ENCODE measurements at regions not wholly inside any gene's neighbourhood (a gene's known extent, or its start where the extent isn't known, plus 50 kb on each side); places are given as distances from the start of the nearest gene placed in this dataset.

GRCh38 chr5:88666761-88667495 is 216.1 kb downstream of the MEF2C start:
- no peak for DNase-seq (ENCODE audit: low spot score in 2 of 2)
- peaks cover 0 to 43% (median 0%) of the 10 kb centered on the region in 4 donors for H3K4me1 ChIP-seq
- peaks cover 0 to 96% of the 10 kb centered on the region in 2 donors for H3K27me3 ChIP-seq
- TF ChIP-seq EP300 (IDR thresholded peaks at IDR 0.05) (no peak), CTCF (IDR thresholded peaks at IDR 0.05) (no peak), POLR2A (IDR thresholded peaks at IDR 0.05) (no peak)
- WGBS, 2 donors, result 4 to 5% methylated on average over 22 of the region's 22 CpGs
- peak overlapping the region; percentile 51 to 88 (median 73) for H3K27ac ChIP-seq
- peak overlapping the region; percentile 31 to 44 (median 41) for H3K4me3 ChIP-seq
- no peaks in the 10 kb centered on the region for H3K9me3 ChIP-seq
- H3K36me3 ChIP-seq, result no peaks in the 10 kb centered on the region

- Histone ChIP-seq H3K4me3 (peak overlapping the region; percentile 6 to 44 (median 26)), H3K36me3 (no peaks in the 10 kb centered on the region), H3K4me1 (peaks cover 0 to 53% (median 5%) of the 10 kb centered on the region in 4 donors), H3K27me3 (peaks cover 0 to 92% of the 10 kb centered on the region in 2 donors), H3K27ac (peak overlapping the region; percentile 48 to 88 (median 73)), H3K9me3 (no peaks in the 10 kb centered on the region)
- DNase-seq (ENCODE audit: low spot score in 2 of 2), result no peak
- TF ChIP-seq EP300 (IDR thresholded peaks at IDR 0.05) (peak in 1 of 2 donors; percentile 34), POLR2A (IDR thresholded peaks at IDR 0.05) (peak in 1 of 2 donors; percentile 11), CTCF (IDR thresholded peaks at IDR 0.05) (no peak)
- WGBS, 2 donors, result 3 to 7% methylated on average over 17 of the region's 17 CpGs
These were observed 217.2 kb downstream of the MEF2C start for GRCh38 chr5:88665750-88666215.

GRCh38 chr5:88664645-88665044 is 218.3 kb downstream of the MEF2C start:
- no peaks in the 10 kb centered on the region for H3K36me3 ChIP-seq
- peaks cover 0 to 63% (median 7%) of the 10 kb centered on the region in 4 donors for H3K4me1 ChIP-seq
- no peak overlapping the region for H3K4me3 ChIP-seq
- TF ChIP-seq CTCF (IDR thresholded peaks at IDR 0.05) (no peak), POLR2A (IDR thresholded peaks at IDR 0.05) (no peak)
- peaks cover 0 to 91% of the 10 kb centered on the region in 2 donors for H3K27me3 ChIP-seq
- no peaks in the 10 kb centered on the region for H3K9me3 ChIP-seq
- 5 to 10% methylated on average over 2 of the region's 2 CpGs for WGBS, 2 donors
- H3K27ac ChIP-seq, result peak overlapping the region in 2 of 4 donors; percentile 80 to 88
- no peak for DNase-seq (ENCODE audit: low spot score in 2 of 2)

GRCh38 chr5:88663793-88664216 is 219.2 kb downstream of the MEF2C start:
- WGBS, 2 donors, result 6 to 12% methylated on average over 7 of the region's 7 CpGs
- peaks cover 0 to 91% of the 10 kb centered on the region in 2 donors for H3K27me3 ChIP-seq
- H3K4me3 ChIP-seq, result no peak overlapping the region

More at GRCh38 chr5:88663793-88664216, 219.2 kb downstream of the MEF2C start:
- H3K9me3 ChIP-seq, result no peaks in the 10 kb centered on the region
- H3K27ac ChIP-seq, result peak overlapping the region in 2 of 4 donors; percentile 80 to 88
- H3K36me3 ChIP-seq, result no peaks in the 10 kb centered on the region
- TF ChIP-seq EP300 (IDR thresholded peaks at IDR 0.05), result peak in 1 of 2 donors; percentile 74
- TF ChIP-seq CTCF (IDR thresholded peaks at IDR 0.05), result no peak
- H3K4me1 ChIP-seq, result peaks cover 0 to 59% (median 7%) of the 10 kb centered on the region in 4 donors
- no peak for DNase-seq (ENCODE audit: low spot score in 2 of 2)
